PC-3 (cell line): ENCODE measurements at regions not wholly inside any gene's neighbourhood (a gene's known extent, or its start where the extent isn't known, plus 50 kb on each side); places are given as distances from the start of the nearest gene placed in this dataset.

ENCODE experiments used
- EZH2phosphoT487 ChIP-seq: fragments of 300-600 bp; sonication (generic); IDR thresholded peaks from 2 replicates; pipeline ENCODE4 v1.6.1; 2018; ENCODE audit warnings: mild to moderate bottlenecking, antibody characterized with exemption, low read length, borderline replicate concordance
- TF ChIP-seq, protein P1 (sequence below): fragments of 300-600 bp; sonication (generic); conservative IDR thresholded peaks from 2 replicates; pipeline ENCODE4 v1.5.1; 2017; ENCODE audit warnings: antibody characterized with exemption, low read depth, mild to moderate bottlenecking, low read length

DNA sequence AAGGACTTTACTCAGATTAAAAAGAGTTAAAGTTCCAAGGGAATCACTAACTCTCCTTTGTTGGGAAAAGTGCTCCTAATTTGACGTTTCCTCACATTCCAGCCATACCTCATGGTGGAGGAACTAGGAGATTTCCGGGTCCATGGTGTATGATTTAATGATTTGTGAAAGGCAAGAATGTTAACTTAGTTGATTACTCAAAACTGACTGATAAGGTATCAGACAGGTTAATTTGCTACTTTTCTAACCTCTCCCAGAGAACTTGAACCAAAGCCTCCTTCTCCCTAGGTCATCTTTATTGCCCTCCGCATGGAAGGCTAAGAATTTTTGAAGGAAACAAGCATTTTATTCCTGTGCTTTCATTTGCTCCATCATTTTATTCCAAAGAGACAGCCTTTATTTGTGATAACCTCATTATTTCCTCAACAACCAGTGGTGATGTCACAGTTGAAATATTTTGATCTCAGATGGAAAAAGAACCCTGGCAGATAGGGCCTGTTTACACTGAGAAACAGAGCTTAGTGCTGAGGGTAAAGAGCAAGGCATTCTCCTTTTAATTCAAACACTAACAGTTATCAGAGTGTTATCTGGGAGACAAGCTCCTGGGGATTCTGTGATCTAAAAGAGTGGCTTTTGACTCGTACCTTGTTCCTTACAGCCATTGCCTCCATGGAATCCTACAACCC, 57.4 kb upstream of the BMP2 start:
- TF ChIP-seq, protein P1, sequence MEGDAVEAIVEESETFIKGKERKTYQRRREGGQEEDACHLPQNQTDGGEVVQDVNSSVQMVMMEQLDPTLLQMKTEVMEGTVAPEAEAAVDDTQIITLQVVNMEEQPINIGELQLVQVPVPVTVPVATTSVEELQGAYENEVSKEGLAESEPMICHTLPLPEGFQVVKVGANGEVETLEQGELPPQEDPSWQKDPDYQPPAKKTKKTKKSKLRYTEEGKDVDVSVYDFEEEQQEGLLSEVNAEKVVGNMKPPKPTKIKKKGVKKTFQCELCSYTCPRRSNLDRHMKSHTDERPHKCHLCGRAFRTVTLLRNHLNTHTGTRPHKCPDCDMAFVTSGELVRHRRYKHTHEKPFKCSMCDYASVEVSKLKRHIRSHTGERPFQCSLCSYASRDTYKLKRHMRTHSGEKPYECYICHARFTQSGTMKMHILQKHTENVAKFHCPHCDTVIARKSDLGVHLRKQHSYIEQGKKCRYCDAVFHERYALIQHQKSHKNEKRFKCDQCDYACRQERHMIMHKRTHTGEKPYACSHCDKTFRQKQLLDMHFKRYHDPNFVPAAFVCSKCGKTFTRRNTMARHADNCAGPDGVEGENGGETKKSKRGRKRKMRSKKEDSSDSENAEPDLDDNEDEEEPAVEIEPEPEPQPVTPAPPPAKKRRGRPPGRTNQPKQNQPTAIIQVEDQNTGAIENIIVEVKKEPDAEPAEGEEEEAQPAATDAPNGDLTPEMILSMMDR = no peak
- no peak for TF ChIP-seq EZH2phosphoT487
